Sigmoid colon (tissue), 4 donors: ENCODE measurements at regions not wholly inside any gene's neighbourhood (a gene's known extent, or its start where the extent isn't known, plus 50 kb on each side); places are given as distances from the start of the nearest gene placed in this dataset.

ENCODE experiments used
- CTCF ChIP-seq, 4 experiments: fragments of 450-650 bp in 3 of 4; fragments of 200-600 bp in 1 of 4; IDR thresholded peaks; one replicate each; pipeline ENCODE4 v1.5.1; 2016 to 2019; ENCODE audit warnings: antibody characterized with exemption in 4 of 4, mild to moderate bottlenecking in 3 of 4, moderate library complexity in 2 of 4
- EP300 ChIP-seq, 4 donors: sonication (generic); formaldehyde crosslinking; IDR thresholded peaks; one replicate each; pipeline ENCODE4 v1.6.1; 2017; ENCODE audit warnings: antibody characterized with exemption in 4 of 4
- POLR2A ChIP-seq, 2 donors: fragments of 450-650 bp; IDR thresholded peaks; one replicate each; pipeline ENCODE4 v1.6.1; 2016; ENCODE audit warnings: antibody characterized with exemption in 2 of 2, mild to moderate bottlenecking in 2 of 2, moderate library complexity in 2 of 2

- TF ChIP-seq CTCF (IDR thresholded peaks at IDR 0.05) (no peak), POLR2A (IDR thresholded peaks at IDR 0.05) (no peak), EP300 (IDR thresholded peaks at IDR 0.05) (no peak)
Measured at GRCh38 chr5:53367727-53368126, 112.7 kb upstream of the FST start.
